GM12864 (cell line): ENCODE measurements at regions not wholly inside any gene's neighbourhood (a gene's known extent, or its start where the extent isn't known, plus 50 kb on each side); places are given as distances from the start of the nearest gene placed in this dataset.

Source experiments
- DNase-seq: peaks from one replicate; pipeline ENCODE4 v3.0.0-alpha.2; 2011; ENCODE audit warnings: low read depth
- H3K4me3 ChIP-seq: 2 replicates; pipeline ENCODE4 v1.5.1; 2011; ENCODE audit warnings: mild to moderate bottlenecking, low read depth, low read length, control low read depth
- TF ChIP-seq, protein P1 (sequence below): IDR thresholded peaks from 2 replicates; pipeline ENCODE4 v1.5.1; 2011; ENCODE audit warnings: low read depth, mild to moderate bottlenecking, moderate library complexity, low read length, control low read depth, inconsistent platforms; ENCODE audit errors: missing control alignments

DNA sequence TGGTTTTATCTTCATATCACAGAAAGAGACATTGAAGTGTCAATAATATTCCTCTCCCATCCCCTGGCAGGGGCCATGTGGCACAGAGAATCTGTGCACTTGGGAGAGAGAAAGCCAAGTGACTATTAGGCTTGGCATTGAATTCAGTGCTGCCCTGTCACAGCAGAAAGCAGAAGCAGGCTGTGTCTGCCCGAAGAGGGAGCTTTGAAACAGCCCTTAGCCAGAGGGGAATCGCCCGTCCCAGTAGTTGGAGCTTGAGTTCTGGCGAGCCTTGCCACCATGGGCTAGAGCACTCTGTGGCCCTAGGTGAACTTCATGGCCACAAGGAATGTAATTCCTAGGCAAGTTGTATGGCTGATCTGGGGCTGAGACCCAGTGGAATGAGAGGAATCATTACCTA is 282.5 kb upstream of the PCDH10 start:
- no peak overlapping the region for H3K4me3 ChIP-seq
- TF ChIP-seq, protein P1, sequence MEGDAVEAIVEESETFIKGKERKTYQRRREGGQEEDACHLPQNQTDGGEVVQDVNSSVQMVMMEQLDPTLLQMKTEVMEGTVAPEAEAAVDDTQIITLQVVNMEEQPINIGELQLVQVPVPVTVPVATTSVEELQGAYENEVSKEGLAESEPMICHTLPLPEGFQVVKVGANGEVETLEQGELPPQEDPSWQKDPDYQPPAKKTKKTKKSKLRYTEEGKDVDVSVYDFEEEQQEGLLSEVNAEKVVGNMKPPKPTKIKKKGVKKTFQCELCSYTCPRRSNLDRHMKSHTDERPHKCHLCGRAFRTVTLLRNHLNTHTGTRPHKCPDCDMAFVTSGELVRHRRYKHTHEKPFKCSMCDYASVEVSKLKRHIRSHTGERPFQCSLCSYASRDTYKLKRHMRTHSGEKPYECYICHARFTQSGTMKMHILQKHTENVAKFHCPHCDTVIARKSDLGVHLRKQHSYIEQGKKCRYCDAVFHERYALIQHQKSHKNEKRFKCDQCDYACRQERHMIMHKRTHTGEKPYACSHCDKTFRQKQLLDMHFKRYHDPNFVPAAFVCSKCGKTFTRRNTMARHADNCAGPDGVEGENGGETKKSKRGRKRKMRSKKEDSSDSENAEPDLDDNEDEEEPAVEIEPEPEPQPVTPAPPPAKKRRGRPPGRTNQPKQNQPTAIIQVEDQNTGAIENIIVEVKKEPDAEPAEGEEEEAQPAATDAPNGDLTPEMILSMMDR = no peak
- no peak for DNase-seq

DNA sequence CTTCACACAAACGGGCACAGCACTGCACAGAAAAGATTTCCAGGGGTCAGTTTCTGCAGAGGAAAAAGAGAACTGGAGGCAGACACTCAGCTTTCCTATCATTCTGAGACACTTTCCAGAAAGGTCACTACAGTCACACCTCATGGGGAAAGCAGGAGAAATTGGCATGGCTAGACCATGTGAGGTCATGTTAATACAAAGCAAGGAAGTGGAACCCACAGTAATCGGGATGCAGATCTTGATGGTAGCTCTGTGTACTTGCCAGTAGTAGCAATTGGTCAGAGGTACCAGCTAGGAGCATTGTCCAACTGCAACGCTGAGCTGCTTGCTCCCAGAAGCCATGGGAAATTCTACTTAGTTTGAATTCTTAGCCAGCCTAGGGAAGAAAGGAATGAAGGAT is 255.3 kb upstream of the PCDH10 start:
- TF ChIP-seq, protein P1 = no peak
- no peak overlapping the region for H3K4me3 ChIP-seq
- no peak for DNase-seq

DNA sequence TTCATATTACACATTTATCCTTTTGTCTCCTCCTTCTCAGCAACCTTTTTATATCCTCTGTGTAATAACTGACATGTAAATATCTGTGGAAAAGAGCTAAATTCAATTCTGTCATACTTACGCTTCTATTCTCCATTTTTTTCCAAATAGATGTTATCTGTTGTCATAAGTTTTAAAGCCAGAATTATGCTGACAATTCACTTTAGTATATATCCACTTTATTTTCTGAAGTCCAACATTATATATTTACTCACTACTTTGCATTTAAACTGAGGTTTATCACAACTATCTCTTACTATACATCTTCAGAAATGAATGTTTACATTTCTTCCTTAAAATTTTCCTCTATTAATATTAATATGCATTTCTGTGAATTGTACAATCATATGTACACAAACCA is 247.9 kb upstream of the PCDH10 start:
- TF ChIP-seq, protein P1 = no peak
- DNase-seq = no peak
- no peak overlapping the region for H3K4me3 ChIP-seq

DNA sequence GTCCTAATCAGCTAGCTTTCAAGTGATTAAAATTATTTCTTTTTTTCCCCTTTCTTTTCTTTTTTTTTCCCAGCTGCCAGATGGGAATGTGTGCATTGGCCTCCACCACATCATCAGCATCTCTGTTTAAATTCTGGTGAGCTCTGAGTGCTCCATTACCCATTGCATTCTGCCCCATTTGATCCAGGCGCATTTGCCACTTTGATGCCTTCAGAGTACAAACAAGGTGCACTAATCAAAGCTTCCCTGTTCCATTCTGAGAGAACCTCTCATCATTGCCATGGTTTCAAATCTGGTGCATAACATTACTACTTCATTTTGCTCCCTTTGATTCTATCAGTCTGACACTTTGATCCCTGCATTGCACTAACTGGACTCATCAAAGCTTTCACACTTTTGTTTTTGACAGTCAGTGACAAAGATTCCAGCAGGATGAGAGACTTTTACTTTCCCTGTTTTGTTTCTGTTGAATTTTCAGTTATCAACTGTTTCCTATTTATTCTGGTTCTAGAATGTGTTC is 238.8 kb upstream of the PCDH10 start:
- no peak for DNase-seq
- no peak overlapping the region for H3K4me3 ChIP-seq

DNA sequence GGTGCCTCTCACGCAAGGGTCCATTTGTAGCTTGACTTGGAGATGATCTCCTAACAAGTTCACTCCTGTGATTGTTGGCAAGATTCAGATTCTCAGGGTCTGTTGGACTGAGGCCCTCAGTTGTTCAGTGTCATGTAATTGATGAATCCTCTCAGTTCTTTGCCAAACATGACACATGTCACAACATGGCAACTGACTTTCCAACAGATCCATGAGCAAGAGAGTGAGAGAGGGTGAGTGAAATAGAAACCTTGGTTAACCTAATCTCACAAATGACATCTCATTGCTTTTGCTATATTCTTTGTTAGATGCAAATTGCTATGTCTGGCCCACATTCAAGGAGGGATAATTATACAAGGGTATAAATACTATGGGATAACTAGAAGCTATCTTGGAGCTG is 231.0 kb upstream of the PCDH10 start:
- no peak for DNase-seq
- TF ChIP-seq, protein P1 = no peak
- H3K4me3 ChIP-seq = no peak overlapping the region

More for the DNA sequence above, 238.8 kb upstream of the PCDH10 start:
- TF ChIP-seq, protein P1 = no peak

DNA sequence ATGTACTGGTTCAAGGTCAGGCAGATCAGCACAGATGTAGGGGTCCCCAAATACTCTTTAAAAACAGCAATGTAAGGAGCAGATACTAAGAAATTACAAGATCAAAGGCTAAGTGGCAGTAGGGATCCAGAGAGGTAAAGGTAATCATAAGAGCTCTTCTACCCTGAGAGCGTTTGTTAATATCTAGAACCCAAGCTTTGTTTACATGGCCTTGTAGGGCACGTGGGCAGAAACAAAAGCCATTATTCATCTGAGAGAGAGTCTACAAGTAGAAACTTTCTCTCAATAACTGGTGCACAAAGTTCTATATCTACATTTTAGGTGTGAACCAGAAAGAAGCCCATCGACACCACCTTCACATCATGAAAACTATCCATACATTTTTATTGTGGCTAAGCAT is 225.6 kb upstream of the PCDH10 start:
- H3K4me3 ChIP-seq = no peak overlapping the region
- TF ChIP-seq, protein P1 = no peak

DNA sequence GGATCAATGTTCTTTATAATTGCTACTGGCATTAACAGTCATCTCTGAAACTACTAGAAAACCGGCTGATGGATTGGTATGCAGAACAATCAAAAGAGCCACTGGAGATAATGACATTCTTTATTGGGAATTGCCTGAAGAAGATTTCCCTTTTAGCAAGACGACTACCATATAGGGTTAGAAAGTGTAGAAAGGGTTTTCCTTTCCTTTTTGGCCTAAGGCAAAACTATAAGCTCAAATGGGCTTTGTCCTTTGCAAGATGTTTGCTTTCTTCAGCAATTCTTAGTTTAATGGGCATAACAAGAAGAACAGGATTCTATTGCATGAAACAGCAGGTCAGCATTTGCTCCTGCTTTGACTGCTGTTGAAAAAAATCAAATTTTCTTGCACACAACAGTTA is 214.2 kb upstream of the PCDH10 start:
- H3K4me3 ChIP-seq = no peak overlapping the region
- TF ChIP-seq, protein P1 = no peak
- no peak for DNase-seq

More for the DNA sequence above, 225.6 kb upstream of the PCDH10 start:
- no peak for DNase-seq
